ENCODE measurements at regions not wholly inside any gene's neighbourhood (a gene's known extent, or its start where the extent isn't known, plus 50 kb on each side); places are given as distances from the start of the nearest gene placed in this dataset.
A peak's percentile ranks its signal among the peaks of the same experiment; 100 is the strongest.

GRCh38 chr3:168472783-168473182 is 377.1 kb upstream of the GOLIM4 start:
- H3K4me1 ChIP-seq (ENCODE audit: control insufficient read depth, insufficient read depth, low read length) = no peaks in the 10 kb centered on the region
- no peaks in the 10 kb centered on the region for H3K36me3 ChIP-seq (ENCODE audit: insufficient read depth, low read length)
- no peaks in the 10 kb centered on the region for H3K27me3 ChIP-seq (ENCODE audit: control insufficient read depth, insufficient read depth, low read length)
- H3K4me3 ChIP-seq (ENCODE audit: low read length) = no peak overlapping the region
- no peaks in the 10 kb centered on the region for H3K9me3 ChIP-seq (replicated peaks; ENCODE audit: low read length)
- no peak overlapping the region for H3K9ac ChIP-seq (ENCODE audit: low read depth, low read length)
- H3K4me2 ChIP-seq (ENCODE audit: low read length) = no peak overlapping the region

DNA sequence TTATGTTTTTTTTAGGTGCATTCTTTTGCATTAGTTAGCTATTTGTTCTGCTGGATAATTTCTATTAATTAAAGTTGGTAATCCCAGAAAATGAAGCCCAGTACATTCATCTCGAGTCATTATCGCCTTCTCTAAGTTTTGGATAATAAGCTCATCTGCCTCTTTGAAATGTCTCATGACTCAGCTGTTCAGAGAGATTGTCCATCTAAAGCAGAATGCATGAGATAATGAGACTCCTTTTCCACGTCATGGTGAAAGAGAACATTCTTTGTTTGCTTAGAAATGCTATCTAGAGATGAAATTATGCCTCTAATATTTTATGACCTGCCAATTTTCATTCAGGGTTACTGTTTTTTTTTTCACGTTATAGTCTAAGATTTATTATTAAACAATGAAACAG is 374.7 kb upstream of the GOLIM4 start:
- Histone ChIP-seq H3K36me3 (ENCODE audit: insufficient read depth, low read length) (no peaks in the 10 kb centered on the region), H3K4me2 (ENCODE audit: low read length) (no peak overlapping the region), H3K27me3 (ENCODE audit: control insufficient read depth, insufficient read depth, low read length) (no peaks in the 10 kb centered on the region), H3K4me3 (ENCODE audit: low read length) (no peak overlapping the region), H3K9ac (ENCODE audit: low read depth, low read length) (no peak overlapping the region), H3K9me3 (replicated peaks; ENCODE audit: low read length) (no peaks in the 10 kb centered on the region), H3K4me1 (ENCODE audit: control insufficient read depth, insufficient read depth, low read length) (no peaks in the 10 kb centered on the region)

DNA sequence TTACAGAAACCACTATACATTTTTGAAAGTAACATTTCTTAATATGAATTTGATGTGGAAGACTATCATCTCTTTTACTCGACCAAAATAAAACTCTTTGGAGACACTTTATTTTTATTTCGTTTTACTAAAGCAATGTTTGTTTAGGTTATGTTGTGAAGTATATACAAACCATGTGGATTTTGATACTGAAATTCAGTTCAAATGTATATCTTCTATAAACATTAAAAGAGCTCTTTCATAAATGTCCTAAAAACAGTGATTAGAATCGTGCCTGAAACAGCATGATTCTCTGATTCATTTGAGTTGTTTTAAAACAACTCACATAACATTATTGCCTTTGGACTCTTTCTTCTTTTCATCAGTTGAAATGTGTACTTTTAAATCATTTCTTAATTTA is 373.7 kb upstream of the GOLIM4 start:
- Histone ChIP-seq H3K4me1 (ENCODE audit: control insufficient read depth, insufficient read depth, low read length) (no peaks in the 10 kb centered on the region), H3K27me3 (ENCODE audit: control insufficient read depth, insufficient read depth, low read length) (no peaks in the 10 kb centered on the region), H3K36me3 (ENCODE audit: insufficient read depth, low read length) (no peaks in the 10 kb centered on the region), H3K9ac (ENCODE audit: low read depth, low read length) (no peak overlapping the region), H3K4me2 (ENCODE audit: low read length) (no peak overlapping the region), H3K9me3 (replicated peaks; ENCODE audit: low read length) (no peaks in the 10 kb centered on the region), H3K4me3 (ENCODE audit: low read length) (no peak overlapping the region)

DNA sequence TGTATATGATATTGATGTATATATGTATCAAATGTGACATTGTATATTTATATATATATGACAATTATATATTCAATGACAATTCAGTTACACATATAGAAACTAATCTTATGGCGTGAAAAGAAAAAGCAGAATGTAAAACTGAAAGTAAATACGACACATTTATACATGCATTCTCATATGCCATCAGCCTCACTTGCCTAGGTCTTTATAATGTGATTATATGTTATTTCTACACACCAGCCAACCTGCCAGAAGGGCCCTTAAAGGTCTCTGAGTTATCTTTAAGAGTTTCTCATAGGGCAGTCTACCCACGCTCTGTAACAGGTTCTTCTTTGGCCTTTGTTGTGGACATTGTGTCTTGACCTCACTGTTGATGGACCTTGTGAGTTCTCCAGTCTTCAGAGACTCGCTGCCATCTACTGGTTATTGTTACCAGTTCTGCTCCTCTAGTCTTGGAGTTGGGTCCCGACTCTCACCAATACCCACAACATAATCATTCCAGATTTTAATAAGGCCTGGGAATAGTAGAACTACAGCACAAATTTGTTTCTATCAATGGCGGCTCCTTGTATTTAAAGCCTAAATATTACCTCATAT is 371.5 kb upstream of the GOLIM4 start:
- Histone ChIP-seq H3K9me3 (replicated peaks; ENCODE audit: low read length) (no peaks in the 10 kb centered on the region), H3K36me3 (ENCODE audit: insufficient read depth, low read length) (no peaks in the 10 kb centered on the region), H3K4me2 (ENCODE audit: low read length) (peak overlapping the region; percentile 31), H3K27me3 (ENCODE audit: control insufficient read depth, insufficient read depth, low read length) (no peaks in the 10 kb centered on the region), H3K4me1 (ENCODE audit: control insufficient read depth, insufficient read depth, low read length) (no peaks in the 10 kb centered on the region), H3K4me3 (ENCODE audit: low read length) (no peak overlapping the region), H3K9ac (ENCODE audit: low read depth, low read length) (no peak overlapping the region)

DNA sequence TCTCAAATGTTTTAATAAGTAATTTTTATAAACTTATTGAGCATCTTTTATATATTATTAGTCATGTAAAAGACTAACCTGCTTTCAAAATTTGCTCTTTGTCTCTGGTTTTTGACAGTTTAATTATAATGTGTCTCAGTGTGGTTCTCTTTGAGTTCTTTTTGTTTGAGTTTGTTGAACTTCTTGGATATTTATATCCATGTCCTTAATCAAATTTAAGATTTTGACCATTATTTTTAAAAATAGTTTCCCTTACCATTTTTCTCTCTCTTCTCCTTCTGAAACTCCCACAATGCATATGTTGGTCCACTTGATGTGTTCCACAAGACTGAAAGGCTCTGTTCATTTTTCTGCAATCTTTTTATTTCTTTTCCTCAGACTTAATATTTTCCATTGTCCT is 366.1 kb upstream of the GOLIM4 start:
- Histone ChIP-seq H3K9ac (ENCODE audit: low read depth, low read length) (no peak overlapping the region), H3K4me1 (ENCODE audit: control insufficient read depth, insufficient read depth, low read length) (peaks cover 5% of the 10 kb centered on the region), H3K9me3 (replicated peaks; ENCODE audit: low read length) (no peaks in the 10 kb centered on the region), H3K4me2 (ENCODE audit: low read length) (no peak overlapping the region), H3K27me3 (ENCODE audit: control insufficient read depth, insufficient read depth, low read length) (no peaks in the 10 kb centered on the region), H3K36me3 (ENCODE audit: insufficient read depth, low read length) (no peaks in the 10 kb centered on the region), H3K4me3 (ENCODE audit: low read length) (no peak overlapping the region)

DNA sequence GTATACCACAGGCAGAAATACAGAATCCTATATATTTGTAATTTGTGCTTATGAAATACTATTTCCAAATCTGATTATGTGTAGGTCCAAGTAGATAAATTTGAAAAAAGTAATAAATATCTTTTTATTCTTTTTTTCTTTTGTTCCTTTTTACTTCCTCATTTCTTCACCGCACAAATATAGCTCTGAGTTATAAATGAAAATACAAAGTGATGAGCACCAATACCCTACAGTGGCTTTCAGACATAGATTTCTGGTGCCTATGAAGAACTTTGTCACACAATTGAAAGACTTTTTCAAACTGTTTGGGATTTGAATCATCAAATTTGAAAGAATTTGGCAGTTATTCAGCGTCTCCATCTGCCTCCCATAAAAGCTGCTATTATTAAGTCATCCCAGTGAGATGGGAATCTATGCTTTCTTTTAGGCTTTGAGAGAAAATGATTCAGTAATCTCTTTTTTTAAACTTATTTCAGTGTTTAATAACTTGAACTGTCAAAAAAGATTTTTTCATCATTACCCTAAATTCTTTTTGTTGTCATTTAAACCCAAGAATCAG is 363.6 kb upstream of the GOLIM4 start:
- no peaks in the 10 kb centered on the region for H3K36me3 ChIP-seq (ENCODE audit: insufficient read depth, low read length)
- no peaks in the 10 kb centered on the region for H3K27me3 ChIP-seq (ENCODE audit: control insufficient read depth, insufficient read depth, low read length)
- no peak overlapping the region for H3K9ac ChIP-seq (ENCODE audit: low read depth, low read length)
- no peak overlapping the region for H3K4me3 ChIP-seq (ENCODE audit: low read length)
- H3K9me3 ChIP-seq (replicated peaks; ENCODE audit: low read length) = no peaks in the 10 kb centered on the region
- H3K4me1 ChIP-seq (ENCODE audit: control insufficient read depth, insufficient read depth, low read length) = peaks cover 5% of the 10 kb centered on the region
- H3K4me2 ChIP-seq (ENCODE audit: low read length) = no peak overlapping the region

DNA sequence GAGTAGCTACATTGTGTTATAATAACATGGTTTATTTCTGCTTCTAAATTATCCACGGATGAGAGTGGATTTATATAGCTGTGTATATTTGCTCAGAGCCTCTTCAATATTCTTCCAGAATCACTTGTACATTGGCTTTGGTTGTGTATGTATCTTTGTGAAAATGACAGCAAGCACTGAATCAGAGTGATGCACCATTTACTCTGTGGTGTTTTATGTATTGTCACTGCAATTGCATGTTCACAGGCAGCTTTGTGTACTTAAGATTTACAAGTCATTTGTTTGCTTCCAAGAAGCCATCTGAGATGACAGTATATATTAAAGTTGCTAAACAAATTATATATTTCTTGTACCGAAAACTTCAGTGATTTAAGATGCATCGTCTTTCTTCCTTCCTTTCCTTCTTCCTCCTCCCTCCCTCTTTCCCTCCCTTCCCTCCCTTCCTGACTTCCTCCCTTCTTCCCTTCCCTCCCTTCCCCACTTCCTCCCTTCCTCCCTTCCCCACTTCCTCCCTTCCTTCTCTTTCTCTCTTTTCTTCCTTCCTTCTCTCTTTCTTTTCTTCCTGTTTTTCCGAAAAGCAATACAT is 362.3 kb upstream of the GOLIM4 start:
- Histone ChIP-seq H3K9me3 (replicated peaks; ENCODE audit: low read length) (no peaks in the 10 kb centered on the region), H3K36me3 (ENCODE audit: insufficient read depth, low read length) (no peaks in the 10 kb centered on the region), H3K4me2 (ENCODE audit: low read length) (no peak overlapping the region), H3K4me3 (ENCODE audit: low read length) (no peak overlapping the region), H3K4me1 (ENCODE audit: control insufficient read depth, insufficient read depth, low read length) (peaks cover 5% of the 10 kb centered on the region), H3K27me3 (ENCODE audit: control insufficient read depth, insufficient read depth, low read length) (no peaks in the 10 kb centered on the region), H3K9ac (ENCODE audit: low read depth, low read length) (no peak overlapping the region)

- Histone ChIP-seq H3K36me3 (ENCODE audit: insufficient read depth, low read length) (no peaks in the 10 kb centered on the region), H3K4me3 (ENCODE audit: low read length) (no peak overlapping the region), H3K4me1 (ENCODE audit: control insufficient read depth, insufficient read depth, low read length) (peaks cover 5% of the 10 kb centered on the region), H3K9me3 (replicated peaks; ENCODE audit: low read length) (no peaks in the 10 kb centered on the region), H3K9ac (ENCODE audit: low read depth, low read length) (no peak overlapping the region), H3K27me3 (ENCODE audit: control insufficient read depth, insufficient read depth, low read length) (no peaks in the 10 kb centered on the region), H3K4me2 (ENCODE audit: low read length) (no peak overlapping the region)
These were observed 360.1 kb upstream of the GOLIM4 start for GRCh38 chr3:168455814-168456213.

DNA sequence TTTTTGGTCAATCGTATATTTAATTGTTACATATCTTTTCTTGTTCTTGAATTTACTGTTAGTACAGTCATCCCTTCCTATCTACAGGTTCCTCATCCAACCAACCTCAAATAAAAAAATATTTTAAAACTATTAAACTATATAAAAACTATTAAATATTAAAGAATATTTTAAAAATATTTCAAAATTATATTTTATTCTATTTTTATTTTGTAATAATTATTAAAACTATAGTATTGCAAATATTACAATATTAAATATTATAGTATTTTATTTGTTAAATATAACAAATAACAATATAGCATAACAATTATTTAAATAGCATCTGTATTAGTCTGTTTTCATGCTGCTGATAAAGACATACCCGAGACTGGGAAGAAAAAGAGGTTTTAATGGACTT is 357.9 kb upstream of the GOLIM4 start:
- Histone ChIP-seq H3K27me3 (ENCODE audit: control insufficient read depth, insufficient read depth, low read length) (no peaks in the 10 kb centered on the region), H3K4me2 (ENCODE audit: low read length) (no peak overlapping the region), H3K36me3 (ENCODE audit: insufficient read depth, low read length) (no peaks in the 10 kb centered on the region), H3K4me1 (ENCODE audit: control insufficient read depth, insufficient read depth, low read length) (no peaks in the 10 kb centered on the region), H3K9ac (ENCODE audit: low read depth, low read length) (no peak overlapping the region), H3K4me3 (ENCODE audit: low read length) (no peak overlapping the region), H3K9me3 (replicated peaks; ENCODE audit: low read length) (no peaks in the 10 kb centered on the region)

- Histone ChIP-seq H3K9me3 (replicated peaks; ENCODE audit: low read length) (no peaks in the 10 kb centered on the region), H3K4me2 (ENCODE audit: low read length) (no peak overlapping the region)
These were observed 348.2 kb upstream of the GOLIM4 start for GRCh38 chr3:168443965-168444364.

DNA sequence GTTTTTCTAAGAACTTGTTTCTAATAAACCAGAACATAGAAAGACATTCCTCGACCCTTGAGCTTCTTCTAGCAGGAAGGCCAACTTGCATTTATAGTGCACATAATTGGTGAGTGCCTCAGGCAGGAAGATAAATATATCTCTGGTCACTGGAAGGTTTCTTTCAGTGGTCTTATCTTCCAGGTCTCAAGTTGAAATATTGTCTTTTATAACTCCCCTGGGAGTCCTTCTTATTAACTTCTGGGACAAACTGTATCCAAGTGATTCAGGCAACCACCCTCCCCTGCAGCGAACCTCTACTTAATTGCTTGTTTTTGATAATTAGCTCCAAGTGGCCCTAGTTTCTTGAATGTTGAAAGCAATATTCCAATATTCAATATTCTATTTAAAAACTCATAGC is 346.8 kb upstream of the GOLIM4 start:
- no peaks in the 10 kb centered on the region for H3K36me3 ChIP-seq (ENCODE audit: insufficient read depth, low read length)
- H3K4me2 ChIP-seq (ENCODE audit: low read length) = no peak overlapping the region
- no peaks in the 10 kb centered on the region for H3K27me3 ChIP-seq (ENCODE audit: control insufficient read depth, insufficient read depth, low read length)
- no peak overlapping the region for H3K4me3 ChIP-seq (ENCODE audit: low read length)
- H3K9me3 ChIP-seq (replicated peaks; ENCODE audit: low read length) = no peaks in the 10 kb centered on the region
- no peaks in the 10 kb centered on the region for H3K4me1 ChIP-seq (ENCODE audit: control insufficient read depth, insufficient read depth, low read length)
- no peak overlapping the region for H3K9ac ChIP-seq (ENCODE audit: low read depth, low read length)

More at GRCh38 chr3:168443965-168444364, 348.2 kb upstream of the GOLIM4 start:
- no peak overlapping the region for H3K9ac ChIP-seq (ENCODE audit: low read depth, low read length)
- no peak overlapping the region for H3K4me3 ChIP-seq (ENCODE audit: low read length)
- H3K27me3 ChIP-seq (ENCODE audit: control insufficient read depth, insufficient read depth, low read length) = no peaks in the 10 kb centered on the region
- H3K4me1 ChIP-seq (ENCODE audit: control insufficient read depth, insufficient read depth, low read length) = no peaks in the 10 kb centered on the region
- H3K36me3 ChIP-seq (ENCODE audit: insufficient read depth, low read length) = no peaks in the 10 kb centered on the region

GRCh38 chr3:168436245-168436724 is 340.6 kb upstream of the GOLIM4 start:
- no peaks in the 10 kb centered on the region for H3K27me3 ChIP-seq (ENCODE audit: control insufficient read depth, insufficient read depth, low read length)
- no peak overlapping the region for H3K4me2 ChIP-seq (ENCODE audit: low read length)
- no peak overlapping the region for H3K9ac ChIP-seq (ENCODE audit: low read depth, low read length)
- H3K9me3 ChIP-seq (replicated peaks; ENCODE audit: low read length) = no peaks in the 10 kb centered on the region
- peaks cover 7% of the 10 kb centered on the region for H3K4me1 ChIP-seq (ENCODE audit: control insufficient read depth, insufficient read depth, low read length)
- H3K36me3 ChIP-seq (ENCODE audit: insufficient read depth, low read length) = no peaks in the 10 kb centered on the region
- no peak overlapping the region for H3K4me3 ChIP-seq (ENCODE audit: low read length)

Measured in skeletal muscle satellite cell (primary cell).